OCI-LY7 (cell line): ENCODE measurements at regions not wholly inside any gene's neighbourhood (a gene's known extent, or its start where the extent isn't known, plus 50 kb on each side); places are given as distances from the start of the nearest gene placed in this dataset.

Experiments
- BruUV-seq: library from RNA; stranded (reverse); fragments of 400-500 nt; replicated peaks from 2 replicates; lab custom pipeline; 2021; lab: Mats Ljungman, UMichigan
- CTCF ChIA-PET: fragments of 300-600 bp; sonication (Branson Sonifier 250); formaldehyde crosslinking; loops from one replicate; lab custom pipeline; 2022; ENCODE audit warnings: antibody characterized with exemption; ENCODE audit not compliant: unreplicated experiment; lab: Charles Lee
- POLR2A ChIA-PET: fragments of 300-600 bp; sonication (Branson Sonifier 250); formaldehyde crosslinking; loops from one replicate; lab custom pipeline; 2022; ENCODE audit warnings: antibody characterized with exemption; lab: Charles Lee
- DNase-seq: peaks from one replicate; pipeline ENCODE4 v3.0.0-alpha.2; 2015; ENCODE audit warnings: low spot score
- H2AFZ ChIP-seq: fragments of 200-600 bp; sonication (generic), shearing (Covaris generic); 2 replicates; pipeline ENCODE4 v1.6.1; 2014; ENCODE audit warnings: mild to moderate bottlenecking, antibody characterized with exemption, low read length, moderate library complexity
- H3K27ac ChIP-seq: fragments of 200-600 bp; sonication (generic); 2 replicates; pipeline ENCODE4 v1.5.1; 2014; ENCODE audit warnings: mixed run types, low read depth, mild to moderate bottlenecking, moderate library complexity, low read length, inconsistent platforms; ENCODE audit not compliant: poor library complexity, severe bottlenecking
- H3K36me3 ChIP-seq: fragments of 200-600 bp; sonication (generic); 2 replicates; pipeline ENCODE4 v1.6.1; 2014; ENCODE audit warnings: mild to moderate bottlenecking, antibody characterized with exemption, low read length, moderate library complexity, mixed read lengths; ENCODE audit not compliant: insufficient read depth
- H3K4me1 ChIP-seq: fragments of 200-600 bp; sonication (generic); 2 replicates; pipeline ENCODE4 v1.5.1; 2014; ENCODE audit warnings: mild to moderate bottlenecking, low read length; ENCODE audit not compliant: insufficient read depth, poor library complexity, severe bottlenecking
- H3K4me2 ChIP-seq: fragments of 200-600 bp; sonication (generic); 2 replicates; pipeline ENCODE4 v1.6.1; 2014; ENCODE audit warnings: mild to moderate bottlenecking, low read length
- H3K4me3 ChIP-seq: fragments of 200-600 bp; sonication (generic); 2 replicates; pipeline ENCODE4 v1.5.1; 2014; ENCODE audit warnings: mild to moderate bottlenecking, low read depth, low read length; ENCODE audit not compliant: poor library complexity, severe bottlenecking
- H3K79me2 ChIP-seq: fragments of 200-600 bp; sonication (generic); 2 replicates; pipeline ENCODE4 v1.6.1; 2016; ENCODE audit warnings: low read depth, mild to moderate bottlenecking, low read length, moderate library complexity, mixed read lengths; ENCODE audit not compliant: insufficient read depth
- H3K9me2 ChIP-seq: fragments of 200-600 bp; sonication (generic); 2 replicates; pipeline ENCODE4 v1.6.1; 2016; ENCODE audit warnings: mild to moderate bottlenecking, low read length, mixed read lengths; ENCODE audit not compliant: insufficient read depth
- H3K9me3 ChIP-seq: fragments of 200-600 bp; sonication (generic); 2 replicates; pipeline ENCODE4 v1.6.1; 2014; ENCODE audit warnings: mild to moderate bottlenecking, mixed run types, low read length, mixed read lengths
- H4K20me1 ChIP-seq: fragments of 200-600 bp; sonication (generic); 2 replicates; pipeline ENCODE4 v1.6.1; 2014; ENCODE audit warnings: mild to moderate bottlenecking, antibody characterized with exemption, low read length, moderate library complexity, mixed read lengths; ENCODE audit not compliant: insufficient read depth
- CTCF ChIP-seq: fragments of 200-600 bp; sonication (generic); conservative IDR thresholded peaks from 2 replicates; pipeline ENCODE4 v1.5.1; 2014; ENCODE audit warnings: mild to moderate bottlenecking, antibody characterized with exemption, low read length, moderate library complexity, mixed read lengths
- EZH2phosphoT487 ChIP-seq: fragments of 200-600 bp; sonication (generic); IDR thresholded peaks from 2 replicates; pipeline ENCODE4 v1.6.1; 2018; ENCODE audit warnings: low read depth, borderline replicate concordance, mild to moderate bottlenecking, mixed run types, antibody characterized with exemption, low read length, moderate library complexity, mixed read lengths
- intact Hi-C: fragments of 100-400 bp; cut with micrococcal nuclease; formaldehyde crosslinking; loops from one replicate; pipeline ENCODE4 v1.10.0; 2022; ENCODE audit not compliant: unreplicated experiment

DNA sequence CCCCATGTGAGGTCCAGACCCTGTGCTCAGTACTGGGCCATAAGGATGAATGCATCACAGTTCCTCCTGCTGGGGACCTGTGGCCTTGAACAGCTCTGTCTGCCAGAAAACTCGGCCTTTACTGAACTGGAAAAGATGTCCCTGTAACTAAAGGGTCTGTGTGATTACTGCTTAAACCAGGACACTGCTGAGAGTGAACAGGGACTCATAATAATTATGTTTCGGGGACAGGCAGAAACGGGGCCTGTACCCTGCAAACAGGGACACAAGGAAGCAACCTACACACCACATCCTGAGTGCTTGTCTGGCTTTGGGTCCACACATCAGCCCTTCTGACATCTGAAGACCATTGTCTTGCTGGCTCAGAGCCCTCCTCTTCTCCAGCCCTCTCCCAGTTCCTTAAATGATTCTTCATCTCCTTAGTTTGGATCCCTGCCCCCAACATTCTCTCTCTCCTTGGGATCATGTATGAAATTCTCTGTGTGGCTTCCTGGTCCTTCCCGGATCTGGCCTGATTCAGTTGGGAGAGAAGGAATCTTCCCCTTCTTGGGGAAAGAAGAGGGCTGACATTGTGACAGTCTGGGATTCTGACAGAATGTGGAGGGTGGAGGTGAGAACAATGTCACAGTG, 248.0 kb downstream of the MYCN start:
- H3K9me3 ChIP-seq: no peaks in the 10 kb centered on the region
- no peaks in the 10 kb centered on the region for H3K9me2 ChIP-seq
- TF ChIP-seq EZH2phosphoT487: no peak
- TF ChIP-seq CTCF: no peak
- H3K4me3 ChIP-seq: no peak overlapping the region
- POLR2A ChIA-PET: no interaction called here
- no peak overlapping the region for H3K4me2 ChIP-seq
- H2AFZ ChIP-seq: no peak overlapping the region
- H3K27ac ChIP-seq: no peak overlapping the region
- no peaks in the 10 kb centered on the region for H4K20me1 ChIP-seq
- no peaks in the 10 kb centered on the region for H3K36me3 ChIP-seq
- BruUV-seq: no TSS peak
- no peaks in the 10 kb centered on the region for H3K79me2 ChIP-seq
- DNase-seq: no peak
- H3K4me1 ChIP-seq: no peaks in the 10 kb centered on the region
- CTCF ChIA-PET: no interaction called here
- intact Hi-C loops: no loop called here

- Histone ChIP-seq H3K79me2 (no peaks in the 10 kb centered on the region), H4K20me1 (no peaks in the 10 kb centered on the region), H3K9me3 (no peaks in the 10 kb centered on the region), H3K27ac (no peak overlapping the region), H3K9me2 (no peaks in the 10 kb centered on the region), H3K36me3 (no peaks in the 10 kb centered on the region), H2AFZ (no peak overlapping the region), H3K4me1 (no peaks in the 10 kb centered on the region), H3K4me2 (no peak overlapping the region), H3K4me3 (no peak overlapping the region)
- intact Hi-C loops: no loop called here
- no TSS peak for BruUV-seq
- DNase-seq: no peak
- ChIA-PET CTCF (no interaction called here), POLR2A (interaction anchor here (0.6 kb wide), 1 partner anchor 305 kb away, joined by 3 read pairs; no protein-coding TSS in a partner anchor)
- TF ChIP-seq EZH2phosphoT487 (no peak), CTCF (no peak)
These were observed 247.1 kb downstream of the MYCN start for GRCh38 chr2:16187482-16187817.

- no peak for DNase-seq
- no peak overlapping the region for H3K27ac ChIP-seq
- BruUV-seq: no TSS peak
- H3K4me3 ChIP-seq: no peak overlapping the region
- H4K20me1 ChIP-seq: no peaks in the 10 kb centered on the region
- no peak overlapping the region for H3K4me2 ChIP-seq
- no peak for TF ChIP-seq EZH2phosphoT487
- TF ChIP-seq CTCF: no peak
- intact Hi-C loops: no loop called here
- no peaks in the 10 kb centered on the region for H3K4me1 ChIP-seq
- ChIA-PET POLR2A (interaction anchor here (0.6 kb wide), 1 partner anchor 305 kb away, joined by 3 read pairs; no protein-coding TSS in a partner anchor), CTCF (no interaction called here)
- H3K79me2 ChIP-seq: no peaks in the 10 kb centered on the region
- H3K36me3 ChIP-seq: no peaks in the 10 kb centered on the region
- no peak overlapping the region for H2AFZ ChIP-seq
- H3K9me3 ChIP-seq: no peaks in the 10 kb centered on the region
- no peaks in the 10 kb centered on the region for H3K9me2 ChIP-seq
These were observed 246.5 kb downstream of the MYCN start for GRCh38 chr2:16186661-16187481.
